K562 (cell line): ENCODE measurements at regions not wholly inside any gene's neighbourhood (a gene's known extent, or its start where the extent isn't known, plus 50 kb on each side); places are given as distances from the start of the nearest gene placed in this dataset.

Source experiments
- ADNP ChIP-seq: fragments of 200-800 bp; sonication (Bioruptor generic); IDR thresholded peaks from 2 replicates; pipeline ENCODE4 v1.6.1; 2016; ENCODE audit warnings: missing genetic modification characterization, missing compliant biosample characterization
- ATF1 ChIP-seq, 2 experiments: fragments of 450-650 bp in 1 of 2; IDR thresholded peaks; 2 replicates each; pipeline ENCODE4 v1.6.1; 2016; ENCODE audit warnings: missing compliant biosample characterization in 1 of 2, missing genetic modification characterization in 1 of 2
- CHCHD3 ChIP-seq: fragments of 250-450 bp; sonication (Bioruptor Pico); IDR thresholded peaks from 2 replicates; pipeline ENCODE4 v2.1.2; 2022; ENCODE audit warnings: mild to moderate bottlenecking
- CREM ChIP-seq: IDR thresholded peaks from 2 replicates; pipeline ENCODE4 v1.6.1; 2014; ENCODE audit warnings: antibody characterized with exemption, low read depth
- EP400 ChIP-seq: fragments of 450-650 bp; IDR thresholded peaks from 2 replicates; pipeline ENCODE4 v1.6.1; 2017; ENCODE audit warnings: antibody characterized with exemption, mild to moderate bottlenecking, moderate library complexity
- ETS2 ChIP-seq: IDR thresholded peaks from 2 replicates; pipeline ENCODE4 v1.6.1; 2016; ENCODE audit warnings: borderline replicate concordance, missing genetic modification characterization, mild to moderate bottlenecking, moderate library complexity, missing compliant biosample characterization; ENCODE audit not compliant: poor library complexity, severe bottlenecking
- FOSL1 ChIP-seq: fragments of 200-800 bp; sonication (Bioruptor generic); conservative IDR thresholded peaks from 2 replicates; pipeline ENCODE4 v1.6.1; 2016; ENCODE audit warnings: missing genetic modification characterization, missing compliant biosample characterization
- HEY1 ChIP-seq: fragments of 250-450 bp; sonication (Bioruptor Pico); IDR thresholded peaks from 2 replicates; pipeline ENCODE4 v1.5.0; 2020; ENCODE audit warnings: mild to moderate bottlenecking, moderate library complexity, borderline replicate concordance
- KDM4B ChIP-seq, 2 experiments: fragments of 450-650 bp in 1 of 2; sonication (generic) in 1 of 2; IDR thresholded peaks; 2 replicates each; pipeline ENCODE4 v1.6.1; 2016 to 2017; ENCODE audit warnings: borderline replicate concordance in 2 of 2, antibody characterized with exemption in 1 of 2, low read depth in 1 of 2, mild to moderate bottlenecking in 1 of 2
- KLF13 ChIP-seq: fragments of 450-650 bp; IDR thresholded peaks from 2 replicates; pipeline ENCODE4 v1.6.1; 2016; ENCODE audit warnings: missing genetic modification characterization, low read depth, mild to moderate bottlenecking, missing compliant biosample characterization, moderate library complexity, borderline replicate concordance
- MEIS2 ChIP-seq: fragments of 450-650 bp; IDR thresholded peaks from 2 replicates; pipeline ENCODE4 v1.6.1; 2014; ENCODE audit warnings: mild to moderate bottlenecking; ENCODE audit not compliant: partially characterized antibody
- PBX2 ChIP-seq, 2 experiments: IDR thresholded peaks in 1 of 2; conservative IDR thresholded peaks in 1 of 2; 2 replicates each; pipeline ENCODE4 v1.6.1; 2016; ENCODE audit warnings: low read depth in 2 of 2, mild to moderate bottlenecking in 1 of 2, missing compliant biosample characterization in 1 of 2, missing genetic modification characterization in 1 of 2, moderate library complexity in 1 of 2
- POLR2B ChIP-seq: fragments of 450-650 bp; IDR thresholded peaks from 2 replicates; pipeline ENCODE4 v1.6.1; 2018; ENCODE audit warnings: low read depth; ENCODE audit not compliant: partially characterized antibody
- PRMT5 ChIP-seq: sonication (generic); formaldehyde crosslinking; IDR thresholded peaks from 2 replicates; pipeline ENCODE4 v1.5.0; 2020; ENCODE audit warnings: missing genetic modification reagents
- RFX1 ChIP-seq: fragments of 450-650 bp; IDR thresholded peaks from 2 replicates; pipeline ENCODE4 v1.6.1; 2016; ENCODE audit warnings: mild to moderate bottlenecking, moderate library complexity
- RNF2 ChIP-seq: sonication (generic); IDR thresholded peaks from 2 replicates; pipeline ENCODE4 v1.6.1; 2016
- SMARCC2 ChIP-seq: fragments of 450-650 bp; IDR thresholded peaks from 2 replicates; pipeline ENCODE4 v1.6.1; 2017; ENCODE audit warnings: antibody characterized with exemption, moderate library complexity, mild to moderate bottlenecking, low read depth
- TFE3 ChIP-seq: fragments of 450-650 bp; formaldehyde crosslinking; IDR thresholded peaks from 2 replicates; pipeline ENCODE4 v1.4.0; 2020; ENCODE audit warnings: mild to moderate bottlenecking, mixed read lengths
- ZMIZ1 ChIP-seq, 2 experiments: fragments of 150-350 bp in 1 of 2; IDR thresholded peaks; 2 replicates each; pipeline ENCODE4 v1.6.1; 2012 to 2016; ENCODE audit warnings: low read depth in 2 of 2, low read length in 2 of 2, mild to moderate bottlenecking in 1 of 2, moderate library complexity in 1 of 2
- ZNF3 ChIP-seq: fragments of 250-450 bp; sonication (Bioruptor Pico); IDR thresholded peaks from 2 replicates; pipeline ENCODE4 v1.5.0; 2021; ENCODE audit warnings: mild to moderate bottlenecking, moderate library complexity

GRCh38 chr10:33509231-33509831, 174.9 kb upstream of the NRP1 start (continued):
- TF ChIP-seq ZMIZ1 (IDR thresholded peaks at IDR 0.05; ENCODE audit: low read depth in 2 of 2, low read length in 2 of 2) (0 out of 4 replicates have a peak, but pooled peaks of 1 of the 2 experiments have one; percentile 41), KLF13 (tag) (no peak), RNF2 (0 out of 2 replicates have a peak, but pooled peaks have one; percentile 23), PRMT5 (CRISPR knock-in tag) (no peak), ADNP (tag) (no peak), TFE3 (CRISPR knock-in tag) (no peak), SMARCC2 (peak; percentile 80), CREM (0 out of 2 replicates have a peak, but pooled peaks have one; percentile 36), ETS2 (tag) (no peak), ZNF3 (CRISPR knock-in tag) (no peak), MEIS2 (peak; percentile 87), EP400 (no peak), ATF1 (CRISPR knock-in tag; IDR thresholded peaks at IDR 0.05) (no peak), ATF1 (tag; IDR thresholded peaks at IDR 0.05) (peak; percentile 76), RFX1 (peak; percentile 91), POLR2B (no peak), PBX2 (CRISPR knock-in tag; IDR thresholded peaks at IDR 0.05; ENCODE audit: low read depth) (no peak), PBX2 (tag; conservative IDR thresholded peaks at IDR 0.05; ENCODE audit: low read depth) (peak; percentile 77), KDM4B (IDR thresholded peaks at IDR 0.05; ENCODE audit: borderline replicate concordance in 2 of 2, low read depth in 1 of 2) (no peak), HEY1 (CRISPR knock-in tag) (no peak), CHCHD3 (no peak), FOSL1 (tag) (peak; percentile 93)
